Endometrium (tissue), 2 donors: ENCODE measurements at regions not wholly inside any gene's neighbourhood (a gene's known extent, or its start where the extent isn't known, plus 50 kb on each side); places are given as distances from the start of the nearest gene placed in this dataset.

Experiments used
- FAIRE-seq: peaks from 2 replicates; lab custom pipeline; 2012; peaks lifted over from hg19 to GRCh38; lab: Jason Lieb, UNC
- donor health status: control.
- donor health status: control.

- FAIRE-seq, result no peak
Measured at GRCh38 chrX:42619068-42619467, 158.9 kb downstream of the PPP1R2C start.

- FAIRE-seq, result no peak
Measured at GRCh38 chrX:42616981-42617380, 161.0 kb downstream of the PPP1R2C start.

- FAIRE-seq, result no peak
Measured at GRCh38 chrX:42615161-42615563, 162.8 kb downstream of the PPP1R2C start.

- FAIRE-seq, result no peak
Measured at GRCh38 chrX:42606591-42606990, 171.4 kb downstream of the PPP1R2C start.

GRCh38 chrX:42604302-42604701, 173.7 kb downstream of the PPP1R2C start:
- FAIRE-seq, result no peak

GRCh38 chrX:42603016-42603415, 174.9 kb downstream of the PPP1R2C start:
- no peak for FAIRE-seq

GRCh38 chrX:42602566-42602965, 175.4 kb downstream of the PPP1R2C start:
- FAIRE-seq, result no peak

GRCh38 chrX:42602136-42602535, 175.8 kb downstream of the PPP1R2C start:
- FAIRE-seq, result no peak

- FAIRE-seq, result no peak
Measured at GRCh38 chrX:42597481-42597880, 180.5 kb downstream of the PPP1R2C start.

- FAIRE-seq, result no peak
Measured at GRCh38 chrX:42585842-42586621, 191.9 kb downstream of the PPP1R2C start.

GRCh38 chrX:42577936-42578470, 200.0 kb downstream of the PPP1R2C start:
- no peak for FAIRE-seq

- FAIRE-seq, result no peak
Measured at GRCh38 chrX:42567268-42567667, 210.7 kb downstream of the PPP1R2C start.

- no peak for FAIRE-seq
Measured at GRCh38 chrX:42565739-42566138, 212.2 kb downstream of the PPP1R2C start.

- FAIRE-seq, result no peak
Measured at GRCh38 chrX:42546800-42547199, 231.2 kb downstream of the PPP1R2C start.

GRCh38 chrX:42544883-42545282, 233.1 kb downstream of the PPP1R2C start:
- FAIRE-seq, result no peak

GRCh38 chrX:42541554-42541953, 236.4 kb downstream of the PPP1R2C start:
- no peak for FAIRE-seq

- no peak for FAIRE-seq
Measured at GRCh38 chrX:42540146-42540545, 237.8 kb downstream of the PPP1R2C start.

GRCh38 chrX:42538405-42538804, 239.6 kb downstream of the PPP1R2C start:
- FAIRE-seq, result no peak

- FAIRE-seq, result no peak
Measured at GRCh38 chrX:42536286-42536685, 241.7 kb downstream of the PPP1R2C start.

- FAIRE-seq, result no peak
Measured at GRCh38 chrX:42535233-42535632, 242.7 kb downstream of the PPP1R2C start.

- FAIRE-seq, result no peak
Measured at GRCh38 chrX:42533761-42534160, 244.2 kb downstream of the PPP1R2C start.

GRCh38 chrX:42531441-42531840, 246.5 kb downstream of the PPP1R2C start:
- no peak for FAIRE-seq

- no peak for FAIRE-seq
Measured at GRCh38 chrX:42530027-42530426, 247.9 kb downstream of the PPP1R2C start.

- no peak for FAIRE-seq
Measured at GRCh38 chrX:42524379-42524778, 253.6 kb downstream of the PPP1R2C start.
